ENCODE measurements at regions not wholly inside any gene's neighbourhood (a gene's known extent, or its start where the extent isn't known, plus 50 kb on each side); places are given as distances from the start of the nearest gene placed in this dataset.

DNA sequence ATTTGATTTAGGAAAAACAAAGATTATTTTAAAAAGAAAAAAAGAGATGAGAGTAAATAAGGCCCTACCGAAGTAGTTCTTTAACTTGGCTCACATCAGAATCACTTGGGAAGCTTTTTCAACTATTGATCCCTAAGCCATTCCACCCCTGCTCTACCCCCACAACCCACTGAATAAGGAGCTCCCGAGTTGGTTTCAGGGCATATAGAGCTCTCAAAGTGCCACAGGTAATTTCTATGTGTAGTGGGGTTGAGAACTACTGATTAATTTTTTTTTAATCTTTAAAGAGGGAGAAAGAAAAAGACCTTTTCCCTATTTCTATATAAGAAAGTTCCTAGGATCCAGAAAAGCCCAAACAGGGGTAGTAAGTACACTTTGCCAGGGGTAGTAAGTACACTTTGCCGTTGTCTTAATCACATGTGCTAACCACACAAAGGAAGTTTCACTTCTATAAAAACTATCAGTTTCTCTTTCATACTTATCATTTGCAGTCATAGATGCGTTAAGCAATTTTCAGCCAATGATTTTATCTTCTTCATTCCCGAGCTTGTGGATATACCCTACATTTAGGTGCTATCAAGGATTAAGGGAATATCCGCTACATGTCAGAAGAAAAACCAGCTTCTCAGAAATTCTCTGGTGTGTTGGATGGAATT is 108.4 kb upstream of the ZC3H12C start:
- peak in 1 of 2 donors; percentile 14 for DNase-seq

DNA sequence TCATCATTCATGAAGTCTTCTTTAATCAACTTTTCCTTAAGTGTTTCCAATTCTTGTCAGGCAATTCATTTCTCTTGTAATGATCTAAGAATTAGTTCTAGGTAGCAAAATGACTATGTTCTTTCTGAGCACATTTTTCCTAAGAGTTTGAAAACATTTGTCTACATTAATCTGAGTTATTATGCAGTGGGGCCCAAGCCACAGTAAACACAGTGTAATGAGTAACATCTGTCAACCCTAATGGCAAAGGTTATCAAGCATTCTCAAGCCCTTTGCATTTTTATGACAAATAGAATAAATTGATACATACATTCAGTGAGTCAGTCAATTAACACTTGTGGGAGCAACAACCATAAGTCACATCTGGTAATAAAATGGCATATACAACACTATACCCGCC is 106.7 kb upstream of the ZC3H12C start:
- DNase-seq, result no peak

DNA sequence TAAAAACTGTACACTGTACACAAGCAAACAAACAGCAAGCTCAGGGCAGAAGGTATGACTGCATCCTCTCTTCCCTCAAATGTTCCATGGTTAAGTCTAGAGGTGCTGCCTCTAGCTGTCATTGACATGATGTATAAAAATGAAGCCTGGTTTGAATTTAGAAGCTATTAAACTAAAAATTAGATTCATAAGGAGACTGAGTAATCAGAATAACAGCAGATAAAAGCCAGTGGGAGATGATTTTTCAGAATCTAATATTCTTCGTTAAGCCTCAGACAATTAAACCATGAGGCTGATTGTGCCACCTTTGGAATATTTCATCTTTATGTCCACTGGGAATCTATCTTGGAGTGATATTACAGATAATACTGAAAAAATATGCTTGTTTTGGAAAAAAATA is 101.4 kb upstream of the ZC3H12C start:
- DNase-seq, result no peak

DNA sequence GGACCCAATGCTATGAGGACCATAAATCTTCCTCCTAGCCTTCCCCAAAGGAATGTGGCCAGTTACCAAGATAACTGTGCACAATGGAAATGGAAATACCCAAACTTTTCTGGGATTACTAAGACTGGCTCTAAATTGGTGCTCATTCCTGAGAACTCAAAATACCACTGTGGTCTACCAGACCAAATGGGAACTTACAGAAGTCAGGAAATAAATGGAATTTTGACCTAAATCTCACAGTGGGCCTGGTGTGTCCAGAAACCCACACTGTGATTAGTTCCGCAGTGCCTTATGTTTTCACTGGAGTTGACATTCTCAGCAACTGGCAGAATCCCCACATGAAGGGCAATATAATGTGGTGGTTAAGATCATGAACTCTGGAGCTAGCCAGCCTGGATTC is 99.4 kb upstream of the ZC3H12C start:
- DNase-seq, result no peak

DNA sequence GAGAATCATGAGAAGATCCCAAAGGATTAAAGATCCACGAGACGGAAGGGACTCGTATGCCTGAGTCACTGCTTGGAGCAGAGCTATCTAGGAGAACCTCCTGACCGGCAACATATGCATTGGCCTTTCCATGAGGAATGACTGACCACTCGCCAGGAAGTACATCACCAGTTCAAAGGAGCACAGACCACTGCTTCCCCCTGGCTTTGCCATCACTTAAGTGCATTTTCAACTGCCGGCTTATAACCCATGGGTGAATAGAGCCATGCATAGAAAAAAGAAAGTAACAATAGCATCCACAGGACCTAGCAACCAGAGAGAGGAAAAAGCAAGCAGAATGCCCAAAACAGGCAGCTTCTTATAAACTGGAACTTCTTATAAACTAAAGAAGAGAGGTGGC is 98.3 kb upstream of the ZC3H12C start:
- DNase-seq, result no peak

DNA sequence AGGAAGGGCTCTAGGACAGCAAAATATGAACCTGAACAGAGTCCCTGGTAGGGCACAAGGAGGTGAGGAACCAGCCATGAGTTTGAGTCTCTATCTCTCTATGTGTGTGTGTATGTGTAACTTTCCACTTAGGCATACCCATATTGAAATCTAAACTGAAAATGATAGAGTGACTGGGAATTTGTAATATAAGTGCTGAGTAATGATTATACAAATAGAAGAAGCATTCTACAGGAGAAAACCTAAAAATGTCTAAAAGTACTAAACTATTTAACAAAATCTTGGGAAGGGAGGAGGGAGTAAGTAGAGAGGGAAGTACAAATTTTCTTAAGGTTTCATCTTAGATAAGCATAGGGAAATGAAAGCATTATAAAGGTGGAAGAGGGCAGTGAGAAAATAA is 97.1 kb upstream of the ZC3H12C start:
- DNase-seq, result no peak

DNA sequence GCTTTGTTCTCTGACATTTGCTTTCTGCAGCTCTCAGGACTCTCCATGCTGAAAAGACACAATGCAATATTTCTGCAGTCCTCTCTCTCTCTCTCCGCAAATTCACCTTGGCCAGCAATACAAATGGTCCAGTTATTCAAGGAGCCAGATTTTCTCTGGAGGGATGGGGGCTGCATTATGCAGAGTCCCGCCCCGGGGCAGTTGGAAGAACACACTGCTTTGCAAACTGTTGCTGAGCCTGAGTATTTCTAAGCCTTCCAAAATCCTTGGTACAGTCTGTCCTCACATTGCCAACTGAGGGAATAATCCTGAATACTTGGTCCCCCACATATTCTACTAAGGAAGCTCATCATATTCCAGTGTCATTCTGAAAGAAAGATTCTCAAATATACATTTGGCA is 94.3 kb upstream of the ZC3H12C start:
- no peak for DNase-seq

DNA sequence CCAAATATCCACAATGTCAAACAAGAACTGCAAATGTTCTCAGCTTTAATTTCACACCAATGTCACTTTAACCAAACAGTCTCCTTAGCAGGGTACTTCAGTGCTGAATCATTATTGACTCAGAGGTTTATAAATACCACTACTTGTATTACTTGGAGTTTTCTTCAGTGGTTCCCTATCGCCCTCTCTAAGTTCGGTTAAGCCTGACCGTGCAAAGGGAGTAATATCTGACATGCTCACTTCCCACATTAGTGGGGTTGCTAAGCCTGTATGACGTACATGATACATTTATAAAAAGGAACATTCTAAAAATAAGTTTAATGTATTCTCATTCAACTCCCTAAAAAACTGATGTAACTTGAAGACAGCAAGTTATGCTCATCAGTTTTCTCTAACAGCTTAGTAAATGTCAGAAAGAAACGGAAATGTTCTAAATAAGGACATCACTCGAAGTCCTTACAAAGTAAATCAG is 93.1 kb upstream of the ZC3H12C start:
- DNase-seq, result peak; percentile 21 to 38

DNA sequence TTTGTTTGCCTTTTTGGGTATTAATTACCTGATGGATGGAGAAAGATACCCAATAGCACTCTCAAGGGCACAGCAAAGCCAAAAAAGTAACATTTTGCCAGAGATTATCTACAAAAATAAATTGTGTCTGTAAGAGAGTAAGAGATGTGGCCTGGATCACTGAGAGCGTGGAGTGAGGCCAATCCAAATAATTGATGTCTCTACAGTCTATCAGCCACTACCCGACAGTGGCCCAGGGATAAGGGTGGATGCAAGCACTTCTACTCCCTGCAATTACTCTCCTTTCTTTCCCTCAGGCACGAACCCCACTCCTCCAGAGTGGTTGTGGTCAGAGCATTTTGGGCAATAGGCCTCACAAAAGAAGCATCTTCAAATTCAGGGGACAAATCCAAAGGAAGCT is 92.3 kb upstream of the ZC3H12C start:
- DNase-seq, result no peak

DNA sequence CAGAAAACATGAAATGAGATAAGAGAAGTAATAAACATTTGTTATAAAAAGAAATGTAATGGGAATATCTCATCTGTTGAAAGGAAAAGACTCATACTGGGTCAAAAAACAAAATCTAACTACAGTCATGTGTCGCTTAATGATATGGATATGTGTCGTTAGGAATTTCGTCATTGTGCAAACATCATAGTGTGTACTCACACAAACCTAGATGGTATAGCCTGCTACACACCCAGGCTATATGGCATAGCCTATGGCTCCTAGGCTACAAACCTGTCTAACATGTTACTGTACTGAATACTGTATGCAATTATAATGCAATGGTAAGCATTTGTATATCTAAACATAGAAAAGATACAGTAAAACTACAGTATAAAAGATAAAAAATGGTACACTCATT is 89.8 kb upstream of the ZC3H12C start:
- no peak for DNase-seq

DNA sequence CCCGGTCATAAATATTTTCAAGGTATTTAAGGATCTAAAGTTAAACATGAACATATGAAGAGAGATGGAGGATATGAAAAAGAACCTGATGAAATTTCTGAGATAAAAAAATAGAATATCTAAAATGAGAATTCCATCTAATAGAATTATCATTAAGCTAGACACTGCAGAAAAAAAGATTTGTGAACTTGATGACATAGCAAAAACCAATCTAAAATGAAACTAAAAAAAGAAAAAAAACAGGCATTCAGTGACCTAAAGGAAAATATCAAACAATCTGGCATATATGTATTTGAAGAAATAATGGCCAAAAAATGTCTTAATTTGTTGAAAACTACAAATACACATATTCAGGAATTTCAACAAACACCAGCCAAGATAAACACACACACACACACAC is 81.6 kb upstream of the ZC3H12C start:
- DNase-seq, result no peak

DNA sequence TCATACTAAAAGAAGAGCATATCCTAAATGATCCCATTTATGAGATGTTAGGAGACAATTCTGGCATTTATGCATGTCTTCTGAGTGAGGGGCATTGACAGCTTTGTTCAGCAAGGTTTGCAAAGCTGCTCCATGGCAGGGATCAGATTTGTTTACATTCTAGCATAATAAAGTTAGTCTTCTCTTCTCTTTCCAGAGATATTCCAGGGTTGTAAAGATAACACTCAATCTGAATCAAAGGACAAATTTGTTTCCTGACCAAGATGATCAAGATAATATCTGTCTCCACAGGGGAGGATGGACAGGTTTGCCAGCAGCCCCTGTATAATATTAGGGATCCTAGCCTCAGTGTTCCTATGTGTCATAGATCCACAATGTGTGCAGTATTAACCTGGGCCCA is 77.5 kb upstream of the ZC3H12C start:
- DNase-seq, result no peak

DNA sequence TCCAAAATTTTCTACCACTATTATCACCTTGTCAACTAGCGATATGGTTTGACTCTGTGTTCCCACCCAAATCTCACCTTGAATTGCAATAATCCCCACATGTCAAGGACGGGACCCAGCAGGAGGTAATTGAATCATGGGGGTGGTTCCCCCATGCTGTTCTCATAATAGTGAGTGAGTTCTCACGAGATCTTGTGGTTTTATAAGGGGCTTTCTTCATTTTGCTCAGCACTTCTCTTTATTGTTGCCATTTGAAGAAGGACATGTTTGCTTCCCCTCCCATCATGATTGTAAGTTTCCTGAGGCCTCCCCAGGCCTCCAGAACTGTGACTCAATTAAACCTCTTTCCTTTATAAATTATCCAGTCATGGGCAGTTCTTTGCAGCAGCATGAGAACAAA is 73.5 kb upstream of the ZC3H12C start:
- DNase-seq, result no peak

DNA sequence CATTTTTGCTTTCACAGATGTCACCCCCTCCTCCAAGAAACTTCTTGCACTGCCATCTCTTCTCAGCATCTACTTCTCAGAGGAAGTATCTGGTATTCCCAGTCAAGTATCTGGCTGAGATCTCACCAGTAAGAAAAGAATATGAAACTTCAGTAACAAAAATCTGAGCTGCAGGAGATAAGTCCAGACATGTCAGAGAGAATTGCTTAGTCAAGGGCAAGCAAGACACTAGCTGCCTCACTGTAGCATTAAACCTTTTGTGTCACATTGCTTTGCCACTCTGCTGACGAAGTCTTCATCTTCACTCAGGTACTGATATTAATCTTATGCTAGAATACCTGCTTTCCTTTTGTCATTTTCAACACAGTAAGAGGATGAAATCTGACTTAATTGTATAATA is 70.6 kb upstream of the ZC3H12C start:
- no peak for DNase-seq

DNA sequence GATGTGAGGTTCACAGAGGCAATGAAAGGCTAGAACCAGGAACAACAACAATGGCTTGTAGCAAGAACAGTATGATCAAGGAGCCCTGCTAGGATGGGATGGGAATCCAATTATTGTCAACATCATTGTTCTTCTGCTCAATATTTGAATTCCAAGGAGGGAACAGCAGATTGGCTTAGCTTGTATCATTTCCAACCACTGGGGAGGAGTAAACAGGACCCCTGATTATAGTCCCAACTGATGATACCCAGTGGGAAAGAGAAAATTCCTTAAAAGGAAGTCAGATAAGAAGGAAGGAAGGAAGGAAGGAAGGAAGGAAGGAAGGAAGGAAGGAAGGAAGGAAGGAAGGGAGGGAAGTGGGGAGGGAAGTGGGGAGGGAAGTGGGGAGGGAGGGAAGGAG is 69.5 kb upstream of the ZC3H12C start:
- no peak for DNase-seq

DNA sequence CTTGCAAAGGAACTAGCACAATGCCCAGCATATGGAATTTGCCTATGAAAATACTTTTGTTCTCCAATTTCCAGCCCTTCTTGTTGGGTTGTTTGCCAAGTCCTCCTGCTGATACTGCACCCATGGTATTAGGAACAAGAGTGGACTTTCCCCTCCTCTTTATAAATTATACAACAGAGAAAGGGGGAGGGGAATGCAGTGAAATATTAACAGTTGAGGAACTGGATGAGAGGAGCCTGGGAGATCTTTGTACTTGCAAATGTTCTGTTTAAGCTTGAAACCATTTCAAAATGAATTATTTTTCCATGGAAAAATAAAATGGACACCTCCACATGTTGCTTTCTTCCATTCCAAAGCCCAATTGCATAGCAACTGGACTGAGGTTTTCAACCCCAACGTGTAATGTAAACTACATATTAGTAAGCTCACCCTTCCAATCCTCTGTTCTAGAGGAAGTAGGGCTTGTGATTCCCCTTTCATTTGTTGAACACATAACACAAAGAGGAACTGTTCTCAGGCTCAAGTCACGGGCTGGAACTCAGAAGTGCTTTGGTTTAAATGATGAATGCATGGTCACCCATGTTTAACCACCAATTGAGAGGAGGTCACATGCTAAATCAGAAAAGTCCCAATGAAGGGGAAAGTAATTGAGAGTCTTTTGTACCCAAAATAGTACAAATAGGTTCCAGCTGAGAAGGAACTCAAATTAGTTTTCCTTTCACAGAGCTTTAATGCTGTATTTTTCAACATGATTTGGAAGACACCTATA is 66.2 kb upstream of the ZC3H12C start:
- DNase-seq, result peak; percentile 27 to 57

DNA sequence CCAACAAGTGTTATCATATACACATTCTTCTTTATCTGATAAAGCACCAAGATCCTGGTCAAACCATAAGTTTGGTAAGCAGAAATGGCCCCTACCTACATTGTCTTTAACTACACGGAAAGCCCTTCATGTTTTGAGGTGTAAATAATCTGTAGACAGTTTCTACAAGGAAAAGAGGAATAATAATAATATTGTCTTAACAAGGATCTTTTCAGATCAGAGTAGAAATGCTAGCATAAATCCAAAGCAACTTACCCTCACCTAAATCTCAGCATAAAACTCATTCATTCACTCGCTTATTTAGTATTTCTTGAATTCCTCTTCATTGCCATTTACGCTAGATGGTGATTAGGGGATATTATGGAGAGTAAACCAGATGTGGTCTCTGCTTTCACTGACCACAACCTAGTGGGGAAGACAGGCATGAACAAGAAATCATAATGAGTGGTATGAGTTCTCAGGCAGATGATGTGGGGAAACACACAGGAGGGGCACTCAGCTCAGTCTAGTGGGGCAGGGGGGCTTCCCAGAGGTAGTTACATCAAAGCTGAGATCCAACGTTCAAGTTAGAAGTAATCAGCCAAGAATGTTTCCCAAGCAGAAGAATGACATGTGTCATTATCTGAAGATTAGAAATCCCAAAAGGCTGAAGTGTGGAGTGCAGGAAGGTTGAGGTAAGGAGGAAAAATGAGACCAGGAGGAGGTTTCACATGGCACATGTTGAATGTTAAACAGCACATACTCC is 65.4 kb upstream of the ZC3H12C start:
- no peak for DNase-seq

DNA sequence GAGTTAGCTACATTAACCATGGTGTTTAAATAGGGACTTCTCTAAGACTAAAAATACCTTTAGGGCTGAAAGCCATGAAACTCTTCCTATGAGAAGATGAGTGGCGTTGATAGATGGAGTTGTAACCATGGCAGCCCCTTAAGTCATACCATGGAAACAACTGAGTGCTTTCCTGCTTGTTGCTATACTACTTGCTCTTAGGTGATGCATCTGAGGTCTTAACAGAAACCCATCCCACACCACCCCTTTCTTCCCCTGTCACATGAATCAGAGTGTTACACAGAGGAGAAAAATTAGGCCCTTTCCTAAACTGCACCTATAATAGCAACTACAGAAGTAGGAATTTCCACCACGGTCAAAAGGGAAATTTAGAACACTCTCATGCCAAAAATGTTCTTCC is 64.3 kb upstream of the ZC3H12C start:
- no peak for DNase-seq

DNA sequence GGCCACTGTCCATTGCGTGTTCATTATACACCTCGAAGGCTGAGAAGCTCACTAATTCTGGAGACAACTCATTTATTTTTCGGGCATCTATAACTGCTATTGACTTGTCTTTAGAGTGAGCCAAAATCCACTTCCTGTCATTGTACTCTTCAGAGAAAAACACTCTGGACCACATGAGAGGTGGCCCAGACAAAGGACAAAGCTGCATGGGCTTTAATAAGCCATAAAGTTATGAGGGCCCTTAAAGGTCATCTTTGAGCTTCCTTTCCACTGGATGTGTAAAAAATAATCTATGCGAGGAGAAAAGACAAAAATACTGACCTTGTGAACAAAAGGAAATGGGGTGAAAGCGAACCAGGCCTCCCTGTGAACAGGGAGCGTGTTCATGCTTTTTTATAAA is 63.5 kb upstream of the ZC3H12C start:
- no peak for DNase-seq

DNA sequence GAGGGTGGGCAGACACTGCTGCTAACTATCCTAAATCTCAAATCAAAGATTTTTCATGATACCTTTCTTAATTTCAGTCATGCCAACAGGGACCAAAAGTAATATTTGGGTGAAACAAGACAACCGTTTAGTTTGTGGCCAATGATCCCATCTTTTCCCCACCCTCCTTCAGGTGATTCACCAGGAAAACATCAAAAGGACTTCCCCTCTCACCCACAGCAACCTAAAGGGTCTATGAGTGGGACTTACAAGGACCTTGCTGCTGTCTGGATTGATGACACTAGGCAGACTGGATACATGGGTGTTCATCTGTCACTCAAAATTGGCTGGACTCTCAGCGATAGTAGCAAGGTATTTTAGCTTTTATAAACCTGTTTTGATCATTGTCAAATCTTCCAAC is 62.0 kb upstream of the ZC3H12C start:
- DNase-seq, result no peak

DNA sequence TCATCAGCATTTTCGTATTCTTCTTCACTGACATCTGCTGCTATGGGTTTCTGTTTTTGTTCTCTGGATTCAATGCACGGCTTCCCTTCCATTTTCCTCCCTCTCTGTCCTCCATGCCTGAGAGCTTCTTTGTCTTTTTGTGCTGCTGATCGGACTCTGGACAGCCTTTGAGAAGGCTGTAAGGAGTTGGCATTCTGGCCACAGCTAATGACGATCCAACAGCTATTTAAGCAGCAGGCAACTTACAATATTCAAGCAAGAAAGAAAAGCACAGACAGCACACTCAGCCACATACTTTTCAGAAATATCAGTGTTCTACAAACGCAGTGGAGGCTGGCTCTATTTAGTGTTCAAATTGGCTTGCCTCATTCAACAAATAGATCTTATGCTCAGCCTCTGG is 60.9 kb upstream of the ZC3H12C start:
- no peak for DNase-seq

DNA sequence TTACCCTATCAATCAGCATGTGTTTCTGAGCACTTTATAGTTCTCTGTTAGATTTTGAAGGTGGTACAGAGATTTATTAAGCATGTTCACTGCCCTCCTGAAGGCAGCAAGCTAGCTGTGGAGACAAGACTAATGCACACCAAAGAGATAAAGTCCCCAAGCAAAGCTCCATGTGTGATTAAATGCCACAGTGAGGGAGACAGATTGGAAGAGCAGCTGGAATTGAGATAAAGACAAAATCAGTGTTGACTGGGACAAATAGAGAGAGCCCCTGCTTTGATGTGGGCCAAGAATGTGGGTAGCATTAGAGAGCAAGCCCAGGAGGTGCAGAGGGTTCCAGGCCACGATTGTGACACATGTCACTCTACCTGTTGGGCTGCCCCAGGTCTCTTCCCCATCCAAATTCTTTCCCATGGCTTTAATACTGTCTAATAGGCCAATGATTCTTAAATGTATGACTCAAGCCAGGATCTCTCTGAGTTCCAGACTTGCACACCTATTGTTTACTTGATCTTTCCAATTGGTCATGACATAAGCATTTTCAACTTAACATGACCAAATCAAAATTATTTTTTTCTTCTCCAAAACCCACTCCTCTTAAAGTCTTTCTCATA is 60.1 kb upstream of the ZC3H12C start:
- DNase-seq, result no peak

DNA sequence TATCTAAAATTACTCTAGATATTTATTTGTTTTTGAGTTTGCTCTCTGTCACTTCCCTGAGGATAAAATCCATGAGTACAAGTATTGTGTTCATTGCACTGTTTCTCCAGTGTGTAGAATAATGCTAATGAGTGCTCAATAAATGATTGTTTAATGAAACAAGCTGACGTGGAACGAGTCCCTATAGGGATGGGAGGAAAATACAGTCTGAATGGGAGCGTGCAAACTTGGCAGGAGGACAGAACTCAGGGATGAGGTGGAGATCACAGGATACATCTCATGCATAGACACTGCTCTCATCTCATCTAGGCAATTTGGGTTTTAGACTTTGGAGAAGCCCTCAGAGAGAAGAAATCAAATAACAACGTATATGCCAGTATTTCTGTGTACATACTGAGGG is 58.4 kb upstream of the ZC3H12C start:
- DNase-seq, result no peak

DNA sequence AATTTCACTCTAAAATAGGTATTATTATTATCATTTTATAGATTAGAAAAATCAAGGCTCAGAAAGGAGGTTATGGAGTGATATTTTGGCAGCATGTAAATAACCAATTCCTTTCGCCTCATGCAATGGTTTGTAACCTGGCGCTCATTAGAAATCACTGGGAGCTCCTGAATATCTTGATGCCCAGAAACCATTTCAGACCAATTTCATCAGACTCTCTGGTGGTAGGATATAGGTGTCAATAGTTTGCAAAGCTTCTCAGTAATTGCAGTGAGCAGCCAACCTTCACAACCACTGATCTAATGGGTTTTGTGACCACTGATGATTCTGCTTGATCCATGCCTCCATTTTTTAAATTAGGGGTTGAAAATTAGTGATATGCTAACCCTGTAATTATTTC is 57.8 kb upstream of the ZC3H12C start:
- no peak for DNase-seq

Measured in CD4-positive, alpha-beta T cell treated with Interleukin-4 for 1 hour (primary cell).